KOPT-K1 (cell line): ENCODE measurements at regions not wholly inside any gene's neighbourhood (a gene's known extent, or its start where the extent isn't known, plus 50 kb on each side); places are given as distances from the start of the nearest gene placed in this dataset.

ENCODE experiments used
- H3K27ac ChIP-seq: fragments of 200-600 bp; sonication (generic); 2 replicates; pipeline ENCODE4 v1.5.1; 2016; ENCODE audit warnings: antibody characterized with exemption, mild to moderate bottlenecking, low read depth, low read length; ENCODE audit not compliant: poor library complexity, severe bottlenecking
- H3K36me3 ChIP-seq: fragments of 200-600 bp; sonication (generic); 2 replicates; pipeline ENCODE4 v1.5.1; 2017; ENCODE audit warnings: antibody characterized with exemption, mild to moderate bottlenecking, low read length, moderate library complexity; ENCODE audit not compliant: insufficient read depth
- H3K9me3 ChIP-seq: fragments of 200-600 bp; sonication (generic); 2 replicates; pipeline ENCODE4 v1.5.1; 2017; ENCODE audit warnings: antibody characterized with exemption, low read length, mild to moderate bottlenecking; ENCODE audit not compliant: insufficient read depth, poor library complexity, severe bottlenecking

GRCh38 chr5:88374391-88374790, 105.7 kb upstream of the TMEM161B start:
- no peaks in the 10 kb centered on the region for H3K36me3 ChIP-seq
- peaks cover 11% of the 10 kb centered on the region for H3K9me3 ChIP-seq
- no peak overlapping the region for H3K27ac ChIP-seq

DNA sequence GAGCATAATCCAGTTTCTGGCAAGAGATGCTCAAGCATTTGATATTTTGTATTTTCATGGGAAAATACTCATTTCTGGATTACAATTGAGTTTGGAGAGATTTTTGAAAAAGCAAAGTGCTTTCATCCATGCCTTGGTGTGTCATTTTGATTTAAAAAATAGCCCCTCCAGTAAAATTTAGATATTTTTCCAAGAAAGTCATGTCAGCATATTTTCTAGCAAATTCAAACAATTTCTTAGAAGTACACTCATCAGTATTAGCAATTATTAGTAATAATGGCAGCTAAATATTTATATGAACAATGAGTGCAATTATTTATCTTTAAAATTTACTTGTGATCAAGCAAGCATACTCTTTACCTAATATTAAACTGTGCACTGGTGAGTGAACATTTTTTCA, 102.2 kb upstream of the TMEM161B start:
- peaks cover 11% of the 10 kb centered on the region for H3K9me3 ChIP-seq
- no peaks in the 10 kb centered on the region for H3K36me3 ChIP-seq
- no peak overlapping the region for H3K27ac ChIP-seq

GRCh38 chr5:88368201-88368600, 99.6 kb upstream of the TMEM161B start:
- Histone ChIP-seq H3K27ac (no peak overlapping the region), H3K9me3 (no peaks in the 10 kb centered on the region), H3K36me3 (no peaks in the 10 kb centered on the region)

GRCh38 chr5:88364991-88365390, 96.3 kb upstream of the TMEM161B start:
- no peak overlapping the region for H3K27ac ChIP-seq
- no peaks in the 10 kb centered on the region for H3K36me3 ChIP-seq
- no peaks in the 10 kb centered on the region for H3K9me3 ChIP-seq

GRCh38 chr5:88355490-88356050, 86.9 kb upstream of the TMEM161B start:
- H3K36me3 ChIP-seq: no peaks in the 10 kb centered on the region
- H3K9me3 ChIP-seq: no peaks in the 10 kb centered on the region
- no peak overlapping the region for H3K27ac ChIP-seq

- Histone ChIP-seq H3K27ac (no peak overlapping the region), H3K9me3 (no peaks in the 10 kb centered on the region), H3K36me3 (no peaks in the 10 kb centered on the region)
Observed at GRCh38 chr5:88325868-88326267, 57.2 kb upstream of the TMEM161B start.

GRCh38 chr5:88322785-88323184, 54.1 kb upstream of the TMEM161B start:
- Histone ChIP-seq H3K27ac (no peak overlapping the region), H3K36me3 (no peaks in the 10 kb centered on the region), H3K9me3 (no peaks in the 10 kb centered on the region)
